ENCODE measurements at regions not wholly inside any gene's neighbourhood (a gene's known extent, or its start where the extent isn't known, plus 50 kb on each side); places are given as distances from the start of the nearest gene placed in this dataset.

DNA sequence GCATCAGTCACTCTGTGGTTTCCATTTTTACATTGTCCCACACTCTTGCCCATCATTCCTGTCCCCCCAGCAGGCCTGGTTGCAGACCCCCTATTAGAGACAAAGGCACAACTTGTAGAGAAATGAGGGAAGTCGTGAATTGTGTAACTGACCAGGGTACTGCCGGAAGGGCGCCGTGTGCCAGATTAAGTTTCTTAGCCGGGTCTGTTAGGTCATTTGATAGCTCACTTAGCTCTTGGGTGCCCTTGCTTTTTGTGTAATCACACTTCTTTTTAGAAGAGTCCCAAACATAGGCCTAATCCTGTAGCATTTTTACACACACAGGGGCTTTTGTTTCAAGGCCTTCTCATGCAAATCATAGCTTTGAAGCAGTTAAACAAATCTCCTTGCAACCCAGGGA, 87.2 kb downstream of the CTAGE1 start:
- no peak for DNase-seq (ENCODE audit: low read depth)

DNA sequence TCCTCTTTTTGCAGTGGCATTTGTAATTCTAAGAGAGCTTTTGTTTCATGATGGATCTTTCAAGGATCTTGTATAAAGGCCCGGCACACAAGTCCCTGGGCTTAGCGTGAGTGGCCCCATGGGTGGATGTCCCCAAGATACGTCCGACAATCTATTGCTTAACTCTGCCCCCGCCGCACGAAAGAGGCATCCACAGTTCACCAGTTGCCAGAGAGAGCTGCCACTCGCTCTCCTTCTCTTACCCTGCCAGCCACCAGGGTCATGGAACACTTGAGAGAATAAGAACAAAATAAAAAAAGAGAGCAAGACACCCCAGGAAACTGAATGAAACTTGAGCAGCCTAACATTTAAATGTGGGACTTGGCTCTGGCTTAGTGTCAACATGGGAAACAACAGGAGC, 92.3 kb downstream of the CTAGE1 start:
- DNase-seq (ENCODE audit: low read depth): no peak

DNA sequence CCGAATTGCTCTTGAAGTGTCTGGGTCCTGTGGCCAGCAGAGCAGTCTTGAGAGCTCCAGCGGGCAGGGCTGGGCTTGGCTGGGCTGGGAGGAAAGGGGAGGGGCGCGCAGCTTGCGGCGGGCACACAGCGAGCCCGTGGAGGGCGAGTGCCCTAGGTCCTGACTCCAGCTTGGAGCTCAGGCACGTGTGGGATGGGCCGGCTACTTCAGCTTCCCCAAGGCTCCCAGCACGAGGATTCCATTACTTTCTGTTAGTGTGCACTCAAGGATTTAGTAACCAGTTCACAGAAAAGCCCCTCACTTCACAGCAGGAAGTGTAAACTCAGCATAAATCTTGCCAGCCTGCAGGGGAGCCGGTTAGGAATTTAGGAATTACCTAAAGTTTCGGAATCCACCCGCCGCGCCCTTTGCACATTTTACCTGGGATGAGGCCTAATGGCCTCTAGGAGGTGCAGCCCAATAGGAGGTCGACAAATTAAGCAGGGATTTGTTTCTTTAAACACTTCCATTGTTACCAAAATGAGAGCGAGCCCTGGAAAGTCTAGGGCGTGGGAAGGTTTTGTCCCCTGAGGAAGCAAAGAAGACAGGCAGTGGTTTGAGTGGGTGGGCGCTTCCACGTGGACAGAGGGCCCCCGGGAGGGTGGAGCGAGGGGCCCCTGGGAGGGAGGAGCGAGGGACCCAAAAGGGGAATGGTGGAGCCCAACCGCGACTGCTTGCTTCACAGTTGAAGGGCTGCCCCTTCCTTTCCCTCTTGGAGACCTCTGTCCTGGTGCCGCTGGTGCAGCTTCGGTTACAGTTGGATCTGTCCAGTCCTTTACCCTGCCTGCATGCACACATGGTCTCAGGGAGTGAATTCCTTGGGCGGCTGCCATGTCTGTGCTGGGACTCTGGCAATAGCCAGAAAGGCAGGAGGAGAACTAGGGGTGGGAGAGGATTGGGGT, 93.3 kb downstream of the CTAGE1 start:
- DNase-seq (ENCODE audit: low read depth): no peak

DNA sequence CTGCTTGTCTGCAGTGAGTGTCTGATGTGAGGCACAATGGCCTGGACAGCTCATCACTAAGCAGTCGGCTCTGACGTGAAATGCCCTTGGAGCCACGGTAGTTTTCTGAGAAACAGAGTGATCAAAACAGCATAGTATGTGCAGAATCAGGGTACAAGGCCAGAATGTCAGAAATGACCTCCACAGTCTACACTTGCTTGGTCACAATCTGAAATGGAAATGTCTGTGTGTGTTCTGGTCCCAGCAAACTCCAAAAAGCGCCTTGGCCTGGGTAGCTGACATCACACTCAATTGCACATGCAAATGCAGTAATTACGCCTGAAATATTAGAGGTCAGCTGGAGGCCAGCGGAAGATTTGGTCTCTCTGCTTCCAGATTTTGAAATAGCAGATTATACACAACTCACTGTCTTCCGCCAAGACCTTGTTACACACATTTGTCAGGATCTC, 95.4 kb downstream of the CTAGE1 start:
- DNase-seq (ENCODE audit: low read depth): no peak

DNA sequence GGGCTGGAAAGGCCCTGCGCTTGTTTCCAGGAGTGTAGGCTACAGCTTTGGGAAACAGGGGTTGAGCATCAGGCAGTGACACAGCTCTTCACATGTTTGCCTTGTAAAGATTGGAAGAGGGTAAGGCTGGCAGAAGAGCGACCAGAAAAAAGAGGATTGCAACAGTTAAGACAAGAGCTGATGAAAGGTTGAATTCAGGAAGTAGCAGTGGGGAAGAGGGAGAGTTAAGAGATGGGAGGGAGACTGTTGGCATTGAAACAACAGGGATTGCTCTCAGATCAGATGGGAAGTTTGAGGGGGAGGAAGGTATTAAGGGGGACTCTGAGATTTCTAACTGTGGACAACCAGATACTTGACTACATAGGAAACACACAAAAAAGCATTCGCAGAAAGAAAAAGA, 96.9 kb downstream of the CTAGE1 start:
- no peak for DNase-seq (ENCODE audit: low read depth)

DNA sequence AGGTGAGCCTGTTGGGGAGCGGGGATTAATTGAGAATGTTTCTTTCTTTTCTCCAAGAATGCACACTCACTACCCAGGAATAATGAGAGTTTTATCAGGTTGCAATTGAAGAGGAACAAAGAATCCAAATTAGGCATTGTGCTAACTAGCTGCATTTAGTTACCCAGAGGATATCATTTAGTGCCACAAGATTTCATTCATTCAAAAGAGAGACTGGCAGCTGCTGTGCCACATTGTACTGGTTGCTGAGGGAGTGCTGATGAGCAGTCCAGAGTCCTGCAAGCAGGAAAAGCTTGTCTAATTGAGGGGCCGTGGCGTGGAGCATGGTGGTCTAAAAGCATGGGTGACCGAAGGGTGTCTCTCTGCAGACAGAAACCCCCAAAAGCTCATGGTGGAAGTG, 97.6 kb downstream of the CTAGE1 start:
- no peak for DNase-seq (ENCODE audit: low read depth)

DNA sequence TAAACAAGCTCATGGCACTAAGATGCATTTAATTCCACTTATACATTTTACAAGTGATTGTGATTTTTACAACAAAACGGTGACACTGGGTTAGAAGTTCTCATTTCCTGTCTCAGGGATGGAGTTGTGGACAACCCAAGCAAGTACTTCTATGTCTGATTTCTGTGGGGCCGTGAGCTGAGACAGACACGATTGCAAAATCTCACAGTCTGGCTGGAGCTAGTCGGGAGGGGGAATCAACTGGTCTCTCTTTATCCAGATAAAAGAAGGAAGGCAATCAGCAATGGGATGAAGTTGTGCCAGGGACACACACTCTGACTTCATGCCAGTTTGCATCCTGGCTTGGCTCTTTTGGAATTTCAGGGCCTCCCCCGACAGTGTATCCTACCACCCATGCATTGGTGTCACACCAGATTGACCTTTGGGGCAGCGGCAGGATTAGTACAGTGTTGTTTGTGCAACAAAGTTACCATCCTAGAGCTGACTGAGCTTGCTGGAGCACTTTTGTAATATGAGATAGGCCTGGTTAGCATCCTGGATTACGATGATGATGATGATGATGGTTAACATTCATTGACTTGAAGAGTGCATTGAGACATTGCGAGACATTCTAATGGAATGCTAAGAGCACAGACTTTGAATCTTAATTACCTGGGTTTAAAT, 98.8 kb downstream of the CTAGE1 start:
- DNase-seq (ENCODE audit: low read depth): no peak

DNA sequence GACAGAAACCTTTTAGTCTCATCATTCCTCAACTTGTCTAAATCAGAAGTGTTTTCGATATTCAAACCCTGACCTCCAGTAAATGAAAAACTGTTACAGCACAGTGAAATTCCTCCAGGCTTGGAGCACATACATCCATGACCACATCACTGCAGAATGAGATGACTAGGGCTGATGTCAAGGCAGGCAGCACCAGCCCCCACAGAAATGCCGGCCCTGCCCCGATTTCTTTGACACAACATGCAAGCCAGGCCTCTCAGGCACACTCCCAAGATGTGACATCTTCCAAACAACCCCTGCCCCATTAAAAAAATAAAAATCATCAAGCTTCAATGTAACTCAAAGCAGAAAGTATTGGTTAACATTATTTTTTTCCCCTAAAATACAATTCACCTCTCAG, 103.3 kb downstream of the CTAGE1 start:
- DNase-seq (ENCODE audit: low read depth): no peak

DNA sequence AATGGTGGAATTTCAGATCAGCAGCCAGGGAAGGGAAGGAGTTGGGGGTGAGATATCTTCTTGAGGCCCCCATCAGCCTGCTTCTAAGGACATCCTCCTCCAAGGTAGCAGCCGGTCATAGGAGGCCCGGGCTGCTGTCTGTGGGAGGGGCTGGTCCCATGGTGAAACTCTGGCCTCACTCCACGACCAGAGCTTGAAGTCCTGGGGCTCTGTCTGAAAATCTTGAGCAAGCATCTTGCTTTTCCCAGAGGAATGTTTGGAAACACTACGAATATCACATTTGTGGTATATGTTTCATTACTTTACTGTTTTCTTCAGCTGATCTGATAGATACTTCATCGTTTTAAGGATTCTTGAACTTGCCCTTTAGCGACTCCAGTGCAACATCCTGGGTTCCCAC, 103.7 kb downstream of the CTAGE1 start:
- no peak for DNase-seq (ENCODE audit: low read depth)

DNA sequence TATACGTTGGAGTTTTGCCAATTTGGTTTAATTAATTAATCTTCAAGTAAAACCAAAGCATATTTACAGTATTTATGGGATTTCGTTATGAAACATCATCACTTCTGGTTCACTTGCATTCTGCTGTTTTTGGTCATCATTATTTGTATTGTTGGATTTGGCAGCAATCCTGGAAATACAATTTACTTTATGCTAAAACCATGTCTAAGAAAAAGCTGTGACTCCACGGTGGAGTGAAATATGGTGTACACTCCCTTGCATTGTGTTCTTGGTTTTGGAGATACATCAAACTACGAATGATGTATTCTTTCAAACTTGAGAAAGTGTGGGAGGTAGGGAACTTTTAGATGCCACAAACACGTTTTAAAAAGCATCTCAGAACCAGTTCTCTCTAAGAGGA, 106.4 kb downstream of the CTAGE1 start:
- no peak for DNase-seq (ENCODE audit: low read depth)

DNA sequence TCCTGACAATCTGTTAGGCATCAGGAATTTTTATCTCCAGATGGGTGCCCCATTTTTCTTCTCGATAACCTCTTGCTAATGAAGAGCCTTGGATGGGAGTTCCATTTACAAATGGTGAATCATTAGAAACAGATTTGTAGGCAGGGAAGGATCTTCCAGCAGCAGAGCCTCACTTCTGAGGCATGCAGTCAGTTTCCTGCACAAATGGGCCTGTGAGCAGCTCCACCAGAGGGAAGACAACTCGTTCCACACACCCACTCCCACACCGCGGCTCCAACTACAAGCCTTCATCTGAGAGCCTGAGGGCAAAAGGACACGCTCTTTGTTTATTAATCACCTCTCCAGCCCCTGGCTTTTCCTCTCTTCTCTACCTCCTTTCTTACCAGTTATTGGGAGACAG, 108.5 kb downstream of the CTAGE1 start:
- DNase-seq (ENCODE audit: low read depth): no peak

DNA sequence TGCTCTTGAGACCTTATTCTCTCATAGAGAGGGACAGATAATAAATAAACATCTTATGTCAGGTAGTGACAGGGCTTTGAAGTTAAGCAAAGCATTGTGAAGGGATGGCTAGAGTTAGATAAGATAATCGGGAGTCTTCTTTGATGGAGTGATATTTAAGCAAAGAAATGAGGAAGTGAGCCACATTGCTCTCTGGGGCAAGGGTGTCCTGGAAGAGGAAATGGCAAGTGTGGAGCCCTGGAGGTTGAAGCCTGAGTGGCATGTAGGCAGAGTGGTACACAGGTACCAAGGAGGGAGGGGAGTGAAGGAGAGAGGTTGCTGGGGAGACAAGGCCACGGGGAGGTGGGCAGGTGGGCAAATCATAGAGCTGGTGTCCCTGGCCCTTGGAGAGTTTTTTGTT, 110.2 kb downstream of the CTAGE1 start:
- no peak for DNase-seq (ENCODE audit: low read depth)

DNA sequence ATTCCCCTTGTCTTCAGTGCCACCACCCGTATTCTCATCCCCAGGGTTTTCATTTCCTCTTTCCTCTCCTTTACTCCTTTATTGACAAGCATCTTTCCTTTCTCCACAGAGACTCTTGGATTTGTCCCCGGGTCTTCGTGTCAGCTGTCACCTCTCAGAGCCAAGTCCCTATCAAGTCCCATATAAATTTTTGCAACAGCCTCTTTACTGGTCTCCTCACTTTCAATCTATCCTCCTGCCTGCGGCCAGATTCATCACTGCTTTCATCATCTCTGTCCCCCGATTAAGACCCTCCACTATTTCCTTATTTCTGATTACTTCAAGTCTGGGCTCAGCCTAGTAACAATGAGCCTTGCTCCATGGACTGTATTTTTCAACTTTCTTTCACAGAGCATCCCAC, 113.8 kb downstream of the CTAGE1 start:
- no peak for DNase-seq (ENCODE audit: low read depth)

DNA sequence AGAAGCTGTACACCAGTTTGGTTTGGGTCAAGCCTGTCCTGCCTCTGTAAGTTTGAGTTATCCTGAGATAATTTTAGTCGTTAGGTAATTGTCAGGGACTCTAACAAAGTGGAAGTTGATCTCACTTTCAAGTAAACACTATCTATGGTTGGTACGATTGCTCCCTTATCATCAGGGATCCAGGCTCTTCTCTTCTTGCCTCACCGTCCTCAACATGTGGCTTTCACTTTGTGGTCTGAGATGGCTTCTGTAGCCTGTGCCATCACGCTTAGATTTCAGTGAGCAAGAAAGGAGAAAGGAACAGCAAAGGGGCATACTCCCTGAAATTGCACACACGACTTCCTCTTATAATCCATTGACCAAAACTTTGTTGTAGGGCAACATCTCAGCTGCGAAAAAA, 115.6 kb downstream of the CTAGE1 start:
- no peak for DNase-seq (ENCODE audit: low read depth)

DNA sequence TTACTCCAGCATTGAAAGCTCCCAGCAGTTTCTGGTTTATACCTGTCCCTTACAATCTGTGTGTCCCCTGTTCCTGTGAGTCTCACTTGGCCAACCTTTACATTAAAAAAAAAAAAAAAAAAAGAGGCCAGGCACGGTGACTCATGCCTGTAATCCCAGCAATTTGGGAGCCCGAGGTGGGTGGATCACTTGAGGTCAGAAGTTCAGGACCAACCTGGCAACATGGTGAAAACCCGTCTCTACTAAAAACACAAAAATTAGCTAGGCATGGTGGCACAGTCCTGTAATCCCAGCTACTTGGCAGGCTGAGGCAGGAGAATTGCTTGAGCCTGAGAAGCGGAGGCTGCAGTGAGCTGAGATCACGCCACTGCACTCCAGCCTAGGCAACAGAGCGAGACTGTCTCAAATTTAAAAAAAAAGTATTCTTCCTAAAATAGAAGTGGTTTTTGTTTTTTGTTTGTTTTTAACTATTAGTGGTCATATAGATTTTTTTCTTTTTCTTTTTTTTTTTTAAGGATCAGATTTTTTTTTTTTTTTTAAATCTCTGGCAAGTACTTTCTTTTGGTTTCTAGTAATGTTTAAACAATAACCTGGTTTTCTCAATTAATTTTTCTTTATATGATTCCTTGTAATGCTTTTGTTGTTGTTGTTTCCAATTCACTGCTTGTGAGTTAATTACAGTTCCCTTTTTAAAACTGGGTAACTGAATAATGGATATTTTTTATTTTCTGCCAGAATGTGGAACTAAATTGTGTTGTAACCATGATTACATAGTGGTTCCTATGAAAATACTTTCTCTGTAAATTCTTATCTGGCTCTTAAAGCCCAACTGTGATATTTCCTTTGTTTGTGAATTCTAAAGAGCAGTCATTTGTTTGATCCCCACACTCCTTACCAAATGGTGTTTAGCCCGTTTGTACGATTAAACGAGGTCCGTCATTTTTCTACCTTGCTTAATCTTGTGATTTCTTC, 116.8 kb downstream of the CTAGE1 start:
- no peak for DNase-seq (ENCODE audit: low read depth)

DNA sequence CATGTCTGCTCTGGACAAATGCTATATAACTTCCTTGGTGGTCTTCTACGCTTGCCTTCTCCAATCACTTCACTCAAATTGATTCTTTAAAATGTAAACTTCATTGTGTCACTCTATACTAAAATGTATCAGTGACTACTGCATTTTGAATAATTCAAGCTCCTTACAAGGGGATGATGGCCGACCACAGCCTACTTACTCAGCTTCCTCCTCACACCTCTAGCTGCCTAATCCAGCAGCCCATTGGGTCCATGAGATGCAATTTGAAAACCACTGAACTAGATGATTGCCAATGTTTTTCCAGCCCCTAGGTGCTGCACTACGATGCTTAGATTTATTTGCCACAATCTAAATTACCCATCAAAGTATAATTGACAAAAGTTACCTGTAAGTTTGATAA, 120.7 kb downstream of the CTAGE1 start:
- no peak for DNase-seq (ENCODE audit: low read depth)

DNA sequence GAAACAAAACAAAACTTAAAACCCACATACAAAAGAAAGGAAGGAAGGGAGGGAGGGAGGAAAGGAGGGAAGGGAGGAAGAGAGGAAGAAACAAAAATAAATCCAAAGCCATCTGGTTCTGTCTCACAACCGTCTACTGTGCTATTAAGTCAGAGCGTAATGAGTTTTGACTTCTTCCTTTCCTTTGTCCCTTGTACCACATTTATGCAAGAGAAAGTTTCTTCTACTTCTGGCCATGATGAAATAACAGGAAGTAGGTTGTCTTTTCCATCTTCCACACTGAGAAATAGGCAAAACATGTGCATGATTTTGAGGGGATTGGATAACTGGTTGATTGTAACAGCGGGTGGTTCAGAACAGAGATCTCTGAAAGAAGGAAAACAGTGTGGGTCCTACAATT, 121.4 kb downstream of the CTAGE1 start:
- no peak for DNase-seq (ENCODE audit: low read depth)

DNA sequence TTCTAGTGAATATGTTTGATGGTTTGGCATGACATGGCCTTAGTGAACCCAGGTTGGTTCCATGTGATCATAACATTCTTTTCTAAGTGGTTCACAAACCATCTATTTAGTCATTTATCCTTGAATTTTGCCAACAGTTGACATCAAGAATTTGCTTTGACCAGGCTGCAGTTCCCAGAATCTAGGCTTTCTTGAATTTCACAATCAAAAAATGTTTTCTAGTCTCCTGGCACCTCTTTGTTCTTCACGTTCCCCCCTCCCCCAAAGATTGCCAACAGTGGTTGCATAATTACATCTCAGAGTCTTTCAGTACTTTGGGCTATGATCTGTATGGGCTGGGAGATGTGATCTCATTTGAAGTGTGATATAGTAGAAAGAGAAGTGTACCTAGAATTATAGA, 124.0 kb downstream of the GATA6 start:
- no peak for DNase-seq (ENCODE audit: low read depth)

DNA sequence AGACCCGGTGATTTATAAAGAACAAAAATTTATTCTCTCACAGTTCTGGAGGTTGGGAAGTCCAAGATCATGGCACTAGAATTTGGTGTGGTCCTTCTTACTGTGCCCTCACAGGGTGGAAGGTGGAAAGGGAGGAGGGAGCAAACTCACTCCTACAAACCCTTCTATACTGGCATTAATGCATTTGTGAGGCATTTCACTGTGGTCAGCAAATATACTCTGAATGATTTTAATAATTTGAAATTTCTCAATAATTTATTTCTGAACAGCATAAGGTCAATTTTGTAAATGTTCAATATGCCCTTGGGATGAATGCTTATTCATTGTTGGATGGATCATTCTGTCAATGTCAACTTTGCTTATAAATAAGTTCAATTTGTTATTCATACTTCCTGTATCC, 120.6 kb downstream of the GATA6 start:
- no peak for DNase-seq (ENCODE audit: low read depth)

DNA sequence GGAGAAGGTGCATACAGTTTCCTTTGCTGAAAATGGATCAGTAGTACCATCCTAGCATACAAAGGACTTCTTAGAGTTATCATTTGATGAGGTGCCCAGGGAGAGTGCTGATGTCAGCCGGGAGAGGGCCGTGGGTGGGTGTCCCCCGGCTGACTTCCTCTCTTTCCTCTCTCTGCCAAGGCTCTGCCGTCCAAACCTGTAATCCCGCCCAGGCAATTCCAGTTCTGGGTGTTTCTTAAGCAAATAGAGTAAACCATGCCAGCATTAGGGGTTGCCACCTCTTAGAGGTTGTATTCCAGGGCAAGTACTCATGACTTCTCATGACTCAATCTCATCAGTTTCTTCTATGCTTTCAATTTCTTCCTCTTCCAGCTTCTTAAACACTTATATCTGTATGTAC, 117.2 kb downstream of the GATA6 start:
- no peak for DNase-seq (ENCODE audit: low read depth)

DNA sequence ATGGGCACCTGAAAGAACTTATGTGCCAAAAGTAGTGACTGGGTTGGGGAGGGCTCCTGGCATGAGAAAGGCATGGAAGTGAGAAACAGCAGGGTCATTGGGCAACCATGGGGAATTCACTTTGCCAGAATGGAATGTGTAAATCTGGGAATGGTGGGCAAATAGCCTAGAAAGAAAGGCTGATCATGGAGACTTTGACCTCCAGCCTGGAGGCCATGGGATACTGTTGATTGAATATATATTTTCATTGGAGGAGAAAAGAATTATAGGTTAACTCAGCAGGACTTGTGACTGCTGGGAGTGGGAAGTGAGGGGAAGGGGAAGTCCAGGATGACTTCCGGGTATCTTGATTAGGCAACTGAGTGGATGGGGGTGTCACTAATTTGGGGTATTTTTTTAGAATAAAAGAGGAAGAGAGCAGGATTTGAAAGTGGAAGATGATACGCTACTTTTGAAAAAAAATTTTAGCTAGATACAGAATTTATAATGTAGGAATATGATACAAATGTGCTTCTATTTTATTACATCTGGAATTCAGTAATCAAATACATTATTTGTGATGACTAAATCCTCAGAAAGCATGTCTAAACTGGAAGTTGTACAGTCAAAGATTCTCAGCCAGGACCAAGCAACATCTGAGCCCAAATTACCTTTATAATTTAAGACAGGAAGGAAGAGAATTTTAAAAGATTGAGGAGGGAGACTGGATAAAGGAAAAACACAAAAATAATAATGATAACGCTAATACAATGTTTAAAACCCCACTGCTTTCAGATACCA, 116.2 kb downstream of the GATA6 start:
- DNase-seq (ENCODE audit: low read depth): no peak

Measured in T follicular helper cell (primary cell).